GM21619 (cell line): ENCODE measurements at regions not wholly inside any gene's neighbourhood (a gene's known extent, or its start where the extent isn't known, plus 50 kb on each side); places are given as distances from the start of the nearest gene placed in this dataset.

Source experiments
- ATAC-seq: cut with Tn5 transposase; IDR thresholded peaks from one replicate; pipeline ENCODE4 v1.9.1; 2021; ENCODE audit not compliant: unreplicated experiment

DNA sequence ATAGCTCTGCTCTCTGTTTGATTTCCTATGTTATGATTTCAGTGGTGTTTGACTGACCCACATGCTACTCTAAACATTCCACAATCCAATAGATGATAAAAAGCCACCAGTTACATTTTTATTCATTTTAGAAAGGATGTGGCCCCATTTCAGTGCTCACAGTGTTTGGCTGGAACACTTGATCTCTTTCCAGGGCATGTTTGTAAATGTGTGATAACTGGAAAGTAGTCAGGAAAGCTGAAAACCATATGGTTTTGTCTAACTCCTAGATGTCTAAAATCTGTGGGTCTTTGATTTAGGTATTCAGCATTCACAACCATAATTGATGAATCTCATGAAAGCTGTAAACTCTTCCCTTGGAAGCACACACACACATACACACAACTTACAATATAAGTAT, 904.9 kb upstream of the AGA start:
- ATAC-seq: no peak

DNA sequence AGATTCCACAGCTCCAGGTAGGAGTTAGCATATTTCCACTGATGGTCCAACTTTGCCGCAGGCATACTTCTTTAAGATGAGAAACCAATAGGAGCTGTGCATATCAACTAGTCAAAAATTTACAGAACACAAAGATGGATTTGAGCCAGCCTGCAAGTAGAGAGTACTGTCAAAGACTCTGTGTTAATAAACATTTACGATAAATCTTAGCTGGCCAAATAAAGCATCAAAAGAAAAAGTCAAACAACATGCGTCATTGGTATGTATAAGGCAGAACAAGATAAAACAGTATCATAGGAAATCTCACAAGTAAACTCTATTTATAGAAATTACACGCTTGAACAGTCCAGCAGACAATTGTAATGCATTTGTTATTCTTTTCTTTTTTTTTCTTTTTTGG, 907.4 kb upstream of the AGA start:
- ATAC-seq: no peak

GRCh38 chr4:178351185-178351584, 908.9 kb upstream of the AGA start:
- ATAC-seq: no peak

GRCh38 chr4:178356725-178357124, 914.5 kb upstream of the AGA start:
- ATAC-seq: no peak

- no peak for ATAC-seq
These were observed 943.2 kb upstream of the AGA start for GRCh38 chr4:178385481-178385880.

DNA sequence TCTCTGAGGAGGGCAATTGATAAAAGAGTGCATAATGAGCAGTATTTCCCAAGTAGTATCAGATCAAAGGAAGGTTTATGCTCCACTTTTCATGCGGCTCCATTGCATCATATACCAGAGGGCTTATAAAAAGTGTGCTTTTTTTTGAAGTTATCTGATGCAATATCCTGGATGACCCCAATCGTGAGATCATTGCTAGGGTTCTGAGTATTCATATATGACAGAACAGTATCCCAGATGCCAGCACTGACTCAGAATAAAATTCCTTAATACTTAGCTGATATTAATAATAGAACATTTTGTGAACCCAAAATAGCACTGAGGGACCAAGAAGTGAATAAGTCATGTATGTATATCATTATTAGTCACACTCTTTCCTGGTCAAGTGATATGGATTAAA, 945.5 kb upstream of the AGA start:
- no peak for ATAC-seq

- ATAC-seq: no peak
These were observed 953.6 kb upstream of the AGA start for GRCh38 chr4:178395798-178396197.

- no peak for ATAC-seq
These were observed 970.2 kb upstream of the AGA start for GRCh38 chr4:178412455-178412854.

GRCh38 chr4:178414042-178414441, 971.8 kb upstream of the AGA start:
- no peak for ATAC-seq

GRCh38 chr4:178414881-178415446, 972.7 kb upstream of the AGA start:
- no peak for ATAC-seq

GRCh38 chr4:178415925-178416324, 973.7 kb upstream of the AGA start:
- no peak for ATAC-seq

DNA sequence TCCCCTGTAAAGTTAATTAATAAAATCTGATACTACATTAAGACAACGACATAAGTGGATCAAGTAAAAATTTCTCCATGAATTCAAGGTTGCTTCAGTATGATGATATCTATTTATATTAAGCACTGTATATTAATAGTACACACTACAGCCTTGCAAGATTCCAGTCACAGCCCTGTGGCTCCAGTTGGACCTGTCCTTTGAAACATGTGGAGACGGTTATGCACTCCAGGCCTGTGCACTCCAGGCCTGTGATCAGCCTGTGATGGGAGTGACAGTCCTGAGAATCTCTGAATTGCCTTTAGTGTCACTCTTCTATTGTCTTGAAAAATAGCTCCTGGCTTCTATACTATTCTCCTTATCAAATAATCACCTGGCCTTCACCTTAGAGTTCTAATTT, 981.1 kb upstream of the AGA start:
- ATAC-seq: no peak

GRCh38 chr4:178426871-178427270, 984.6 kb upstream of the AGA start:
- no peak for ATAC-seq

DNA sequence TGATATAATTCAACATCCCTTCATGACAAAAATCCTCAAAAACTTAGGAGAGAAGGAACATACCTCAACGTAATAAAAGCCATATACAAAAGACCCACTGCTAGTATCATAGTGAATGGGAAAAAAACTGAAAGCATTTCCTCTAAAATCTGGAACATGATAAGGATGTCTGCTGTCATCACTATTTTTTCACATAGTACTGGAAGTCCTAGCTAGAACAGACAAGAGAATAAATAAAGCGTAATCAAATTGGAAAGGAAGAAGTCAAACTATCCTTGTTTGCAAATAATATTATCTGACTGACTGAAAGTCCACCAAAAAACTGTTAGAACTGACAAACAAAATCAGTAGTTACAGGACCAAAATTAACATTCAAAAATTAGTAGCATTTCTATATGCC, 985.4 kb upstream of the AGA start:
- ATAC-seq: no peak

- ATAC-seq: no peak
These were observed 1006.3 kb upstream of the AGA start for GRCh38 chr4:178448372-178449035.

GRCh38 chr4:178450614-178451013, 1008.4 kb upstream of the AGA start:
- no peak for ATAC-seq

DNA sequence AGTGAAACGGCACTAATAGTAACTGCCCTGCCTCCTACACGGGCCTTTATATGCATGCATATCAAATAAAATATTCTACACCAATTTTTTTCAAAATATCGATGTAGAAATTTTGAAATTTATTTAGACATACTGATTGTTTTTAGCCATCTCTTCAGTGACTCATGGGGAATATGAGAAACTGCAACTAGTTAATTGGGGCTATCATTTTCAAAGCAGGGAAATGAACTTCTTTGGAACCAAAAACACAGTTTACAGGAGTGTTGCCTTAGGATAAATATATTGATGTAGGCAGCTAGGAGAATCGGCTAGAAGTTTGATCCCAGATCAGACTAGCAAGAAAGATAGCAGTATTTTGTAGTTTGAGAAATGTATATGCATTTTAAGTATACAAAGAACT, 1010.8 kb upstream of the AGA start:
- ATAC-seq: no peak

DNA sequence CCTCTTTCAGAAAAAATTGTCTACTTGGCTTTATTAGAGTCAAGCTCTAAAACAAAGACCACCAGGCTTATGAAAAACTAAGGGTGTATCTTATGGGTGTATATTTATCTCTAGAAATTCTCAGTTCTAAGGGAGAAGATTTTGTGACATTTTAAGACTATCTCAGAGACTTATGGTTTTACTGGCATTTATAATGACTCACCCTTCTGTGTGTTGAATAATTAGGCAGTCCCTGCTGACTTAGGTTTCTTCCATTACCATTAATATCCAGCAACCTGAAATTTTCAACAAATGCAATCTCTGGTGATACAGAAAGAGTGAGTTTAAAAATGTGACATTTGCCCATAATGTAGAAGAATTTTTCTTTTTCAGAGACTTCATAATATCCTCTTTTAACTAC, 1015.0 kb upstream of the AGA start:
- no peak for ATAC-seq

- no peak for ATAC-seq
These were observed 1020.5 kb upstream of the AGA start for GRCh38 chr4:178462710-178463109.

DNA sequence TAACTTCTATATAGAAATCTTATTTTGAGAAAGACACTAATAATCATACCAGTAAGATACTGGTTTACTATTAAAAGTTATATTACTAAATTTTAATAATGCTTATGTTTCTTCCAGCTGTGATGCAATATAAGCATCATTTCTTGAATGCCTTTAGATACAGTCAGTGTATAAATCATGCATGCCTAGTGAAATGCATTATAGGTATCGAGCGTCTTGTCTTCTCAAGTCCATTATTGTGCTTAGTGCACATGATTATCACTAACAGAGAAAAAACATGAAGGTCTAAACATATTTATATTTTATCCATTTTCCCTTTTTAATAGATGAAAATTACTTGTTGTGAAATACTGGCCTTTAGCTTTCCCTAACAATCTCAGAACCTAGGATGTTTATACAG, 1021.5 kb upstream of the AGA start:
- no peak for ATAC-seq

- no peak for ATAC-seq
These were observed 1029.0 kb upstream of the AGA start for GRCh38 chr4:178470996-178471784.

DNA sequence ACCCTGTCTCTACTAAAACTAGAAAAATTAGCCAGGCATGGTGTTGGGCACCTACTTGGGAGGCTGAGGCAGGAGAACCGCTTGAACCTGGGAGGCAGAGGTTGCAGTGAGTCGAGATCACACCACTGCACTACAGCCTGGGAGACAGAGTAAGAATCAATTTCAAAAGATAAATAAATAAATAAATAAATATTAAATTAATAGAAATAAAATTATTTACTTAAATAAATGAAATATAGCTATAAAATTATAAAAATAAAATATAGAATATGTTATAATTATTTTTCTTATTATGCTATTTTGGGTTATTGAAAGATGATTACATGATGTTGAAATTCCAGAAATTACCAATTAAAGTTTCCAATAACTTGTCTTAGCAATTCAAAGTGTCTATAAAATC, 1029.8 kb upstream of the AGA start:
- ATAC-seq: no peak
